SK-N-SH (cell line): ENCODE measurements at regions not wholly inside any gene's neighbourhood (a gene's known extent, or its start where the extent isn't known, plus 50 kb on each side); places are given as distances from the start of the nearest gene placed in this dataset.

Experiments
- CTCF ChIA-PET: fragments of 300-600, 350-600 bp; formaldehyde crosslinking; extraction: SDS; loops from one replicate; lab custom pipeline; 2021; lab: Yijun Ruan, JAX
- POLR2A ChIA-PET: fragments of 350-600 bp; sonication (Branson Sonifier 250); formaldehyde crosslinking; extraction: SDS; loops from one replicate; lab custom pipeline; 2020; ENCODE audit warnings: antibody characterized with exemption, inconsistent platforms; lab: Yijun Ruan, JAX
- DNase-seq: peaks from one replicate; pipeline ENCODE4 v3.0.0; 2012
- H2AFZ ChIP-seq: fragments of 200-600 bp; sonication (generic); 2 replicates; pipeline ENCODE4 v1.8.1; 2016; ENCODE audit warnings: antibody characterized with exemption, mild to moderate bottlenecking, low read depth
- H3F3A ChIP-seq: fragments of 200-600 bp; sonication (generic); replicated peaks from 2 replicates; pipeline ENCODE3; 2016; ENCODE audit warnings: antibody characterized with exemption, mild to moderate bottlenecking; ENCODE audit not compliant: insufficient read depth
- H3K27ac ChIP-seq, 2 experiments: fragments of 200-500 bp in 1 of 2; fragments of 200-600 bp in 1 of 2; sonication (Bioruptor generic) in 1 of 2; sonication (generic), shearing (Covaris generic) in 1 of 2; 2 replicates each; pipeline versions ENCODE4 v1.5.1 to v1.6.1; 2014 to 2016; ENCODE audit warnings: low read depth in 2 of 2, inconsistent platforms in 1 of 2, low read length in 1 of 2, mild to moderate bottlenecking in 1 of 2, mixed read lengths in 1 of 2
- H3K27me3 ChIP-seq: fragments of 200-600 bp; sonication (generic), shearing (Covaris generic); 2 replicates; pipeline ENCODE4 v1.6.1; 2016; ENCODE audit warnings: mixed run types; ENCODE audit not compliant: insufficient read depth
- H3K36me3 ChIP-seq, 2 experiments: fragments of 200-500 bp in 1 of 2; fragments of 200-600 bp in 1 of 2; sonication (Bioruptor generic) in 1 of 2; sonication (generic) in 1 of 2; replicated peaks in 1 of 2; 2 replicates each; pipeline versions ENCODE3 to v1.5.1; 2014 to 2016; ENCODE audit warnings: low read length in 1 of 2, mild to moderate bottlenecking in 1 of 2; ENCODE audit not compliant: insufficient read depth in 2 of 2, control insufficient read depth in 1 of 2
- H3K4me1 ChIP-seq, 2 experiments: fragments of 200-500 bp in 1 of 2; fragments of 200-600 bp in 1 of 2; sonication (Bioruptor generic) in 1 of 2; sonication (generic), shearing (Covaris generic) in 1 of 2; 2 replicates each; pipeline versions ENCODE4 v1.5.1 to v1.6.1; 2014 to 2016; ENCODE audit warnings: low read depth in 1 of 2, low read length in 1 of 2, mixed run types in 1 of 2; ENCODE audit not compliant: insufficient read depth in 2 of 2, control insufficient read depth in 1 of 2
- H3K4me2 ChIP-seq: fragments of 200-600 bp; sonication (generic), shearing (Covaris generic); 2 replicates; pipeline ENCODE4 v1.6.1; 2017; ENCODE audit warnings: mixed run types
- H3K4me3 ChIP-seq, 2 experiments: fragments of 200-500 bp in 1 of 2; fragments of 200-600 bp in 1 of 2; sonication (Bioruptor generic) in 1 of 2; sonication (generic), shearing (Covaris generic) in 1 of 2; 2 replicates each; pipeline versions ENCODE4 v1.5.1 to v1.8.1; 2014 to 2016; ENCODE audit warnings: low read depth in 2 of 2, inconsistent platforms in 1 of 2, low read length in 1 of 2, mild to moderate bottlenecking in 1 of 2, mixed read lengths in 1 of 2, moderate library complexity in 1 of 2
- H3K79me2 ChIP-seq: fragments of 200-600 bp; sonication (generic); 2 replicates; pipeline ENCODE4 v1.8.1; 2017; ENCODE audit warnings: mild to moderate bottlenecking; ENCODE audit not compliant: insufficient read depth
- H3K9ac ChIP-seq: fragments of 200-600 bp; sonication (generic); 2 replicates; pipeline ENCODE4 v1.6.1; 2017; ENCODE audit warnings: mixed run types
- H3K9me2 ChIP-seq: fragments of 200-600 bp; sonication (generic); 2 replicates; pipeline ENCODE4 v1.6.1; 2017; ENCODE audit warnings: mixed run types
- H3K9me3 ChIP-seq: fragments of 200-600 bp; sonication (generic); 2 replicates; pipeline ENCODE4 v1.6.1; 2017; ENCODE audit warnings: mixed run types, mild to moderate bottlenecking, moderate library complexity
- H4K20me1 ChIP-seq: fragments of 200-600 bp; sonication (generic); 2 replicates; pipeline ENCODE4 v1.6.1; 2017; ENCODE audit warnings: mild to moderate bottlenecking, mixed run types; ENCODE audit not compliant: insufficient read depth
- CTCF ChIP-seq: fragments of 200-600 bp; sonication (generic); IDR thresholded peaks from 2 replicates; pipeline ENCODE4 v1.6.1; 2017; ENCODE audit warnings: antibody characterized with exemption, mild to moderate bottlenecking, moderate library complexity
- FOXM1 ChIP-seq: IDR thresholded peaks from 2 replicates; pipeline ENCODE4 v1.4.0; 2012; ENCODE audit warnings: low read depth, mild to moderate bottlenecking
- IRF3 ChIP-seq: fragments of 150-350 bp; IDR thresholded peaks from 2 replicates; pipeline ENCODE4 v1.6.1; 2016; ENCODE audit warnings: mild to moderate bottlenecking, low read depth, low read length
- MEF2A ChIP-seq: IDR thresholded peaks from 2 replicates; pipeline ENCODE4 v1.4.0; 2012; ENCODE audit warnings: low read depth, borderline replicate concordance
- MXI1 ChIP-seq: IDR thresholded peaks from 2 replicates; pipeline ENCODE4 v1.6.1; 2012; ENCODE audit warnings: mild to moderate bottlenecking, low read depth, low read length, improper control_type of control experiment
- POLR2AphosphoS5 ChIP-seq: IDR thresholded peaks from 2 replicates; pipeline ENCODE4 v1.6.1; 2012; ENCODE audit warnings: low read depth, low read length
- RAD21 ChIP-seq: IDR thresholded peaks from 2 replicates; pipeline ENCODE4 v1.6.1; 2012; ENCODE audit warnings: mild to moderate bottlenecking, low read length
- REST ChIP-seq: IDR thresholded peaks from 2 replicates; pipeline ENCODE4 v1.6.1; 2012; ENCODE audit warnings: mild to moderate bottlenecking, low read depth, low read length, moderate library complexity
- SMC3 ChIP-seq: IDR thresholded peaks from 2 replicates; pipeline ENCODE4 v1.6.1; 2012; ENCODE audit warnings: low read depth, low read length, improper control_type of control experiment
- TAF1 ChIP-seq: IDR thresholded peaks from 2 replicates; pipeline ENCODE4 v1.6.1; 2012; ENCODE audit warnings: low read depth, mild to moderate bottlenecking, low read length, moderate library complexity, borderline replicate concordance
- TCF12 ChIP-seq: IDR thresholded peaks from 2 replicates; pipeline ENCODE4 v1.4.0; 2012
- TEAD4 ChIP-seq: IDR thresholded peaks from 2 replicates; pipeline ENCODE4 v1.4.0; 2012; ENCODE audit warnings: mild to moderate bottlenecking, borderline replicate concordance; ENCODE audit not compliant: insufficient read depth
- USF2 ChIP-seq: fragments of 150-350 bp; IDR thresholded peaks from 2 replicates; pipeline ENCODE4 v1.6.1; 2017; ENCODE audit warnings: antibody characterized with exemption, low read length, low read depth, borderline replicate concordance
- ZBTB33 ChIP-seq: IDR thresholded peaks from 2 replicates; pipeline ENCODE4 v1.4.0; 2012; ENCODE audit warnings: low read depth, borderline replicate concordance
- WGBS: methylation state at CpG from one replicate; pipeline ENCODE4 v1.1.6; 2017; ENCODE audit warnings: low lambda C conversion rate; 5-methylcytosine and 5-hydroxymethylcytosine counted together

GRCh38 chr4:147019091-147019490, 73.4 kb upstream of the TTC29 start:
- no peak overlapping the region for H3K4me2 ChIP-seq
- H3K9me3 ChIP-seq, result no peaks in the 10 kb centered on the region
- H3K9ac ChIP-seq, result no peak overlapping the region
- no peak overlapping the region for H2AFZ ChIP-seq
- H3K27me3 ChIP-seq, result no peaks in the 10 kb centered on the region
- H3K79me2 ChIP-seq, result no peaks in the 10 kb centered on the region
- no peak overlapping the region for H3K27ac ChIP-seq
- H3K4me1 ChIP-seq, result no peaks in the 10 kb centered on the region; a peak in 1 of 4 replicates
- no peaks in the 10 kb centered on the region for H3F3A ChIP-seq
- H4K20me1 ChIP-seq, result no peaks in the 10 kb centered on the region
- WGBS, result 23% methylated on average over 1 of the region's 2 CpGs
- TF ChIP-seq TCF12, result no peak
- peak; percentile 73 for TF ChIP-seq CTCF
- peak; percentile 89 for TF ChIP-seq SMC3
- peak; percentile 91 for TF ChIP-seq RAD21
- TF ChIP-seq ZBTB33, result no peak
- H3K4me3 ChIP-seq, result no peak overlapping the region
- POLR2A ChIA-PET, result interaction anchor here (1.1 kb wide), 1 partner anchor 78 kb away, joined by 3 read pairs; no protein-coding TSS in a partner anchor
- H3K9me2 ChIP-seq, result no peaks in the 10 kb centered on the region
- peak; percentile 34 for DNase-seq
- CTCF ChIA-PET, result interaction anchor here (0.5 to 5.7 kb wide), 48 partner anchors 8 to 1088 kb away, joined by 3 to 100 read pairs (median 4); partner anchors contain the start of gene TTC29
- no peaks in the 10 kb centered on the region for H3K36me3 ChIP-seq

GRCh38 chr4:147020456-147020855, 74.8 kb upstream of the TTC29 start:
- 70% methylated on average over 4 of the region's 4 CpGs for WGBS
- CTCF ChIA-PET, result interaction anchor here (1.1 to 5.7 kb wide), 2 partner anchors 70 to 76 kb away, joined by 3 to 100 read pairs; no protein-coding TSS in a partner anchor
- no peak overlapping the region for H3K27ac ChIP-seq
- no peaks in the 10 kb centered on the region for H3K9me2 ChIP-seq
- H4K20me1 ChIP-seq, result no peaks in the 10 kb centered on the region
- H3K36me3 ChIP-seq, result no peaks in the 10 kb centered on the region
- H3K79me2 ChIP-seq, result no peaks in the 10 kb centered on the region
- no peak overlapping the region for H3K4me2 ChIP-seq
- H2AFZ ChIP-seq, result no peak overlapping the region
- no peak for DNase-seq
- no peaks in the 10 kb centered on the region for H3F3A ChIP-seq
- no peak overlapping the region for H3K9ac ChIP-seq
- H3K4me3 ChIP-seq, result no peak overlapping the region
- H3K27me3 ChIP-seq, result no peaks in the 10 kb centered on the region
- H3K9me3 ChIP-seq, result no peaks in the 10 kb centered on the region
- POLR2A ChIA-PET, result no interaction called here
- no peaks in the 10 kb centered on the region for H3K4me1 ChIP-seq
- TF ChIP-seq TEAD4 (no peak), FOXM1 (no peak), RAD21 (no peak), TCF12 (no peak), POLR2AphosphoS5 (no peak), REST (no peak), USF2 (no peak), MEF2A (no peak), ZBTB33 (no peak), TAF1 (no peak), MXI1 (no peak), IRF3 (no peak)
